Suppressor macrophage (primary cell): ENCODE measurements at regions not wholly inside any gene's neighbourhood (a gene's known extent, or its start where the extent isn't known, plus 50 kb on each side); places are given as distances from the start of the nearest gene placed in this dataset.
"Not testable (repeated sequence)": the region's sequence is repeated elsewhere in the genome, so short reads cannot be mapped to it uniquely, and the experiment has no call there.

Source experiments
- DNase-seq, 4 experiments: peaks; one replicate each; pipeline ENCODE4 v3.0.0-alpha.2; 2020 to 2022

GRCh38 chrX:3181846-3182245 lies 140.6 kb downstream of the ARSF start:
- DNase-seq: no peak

- no peak for DNase-seq
These were observed 137.1 kb downstream of the ARSF start for GRCh38 chrX:3178329-3178728.

- DNase-seq: no peak
These were observed 136.6 kb downstream of the ARSF start for GRCh38 chrX:3177851-3178250.

GRCh38 chrX:3176439-3176820 lies 135.2 kb downstream of the ARSF start:
- DNase-seq: no peak

GRCh38 chrX:3175659-3176438 lies 134.6 kb downstream of the ARSF start:
- no peak for DNase-seq

GRCh38 chrX:3172156-3172555 lies 130.9 kb downstream of the ARSF start:
- DNase-seq: not testable (repeated sequence)

GRCh38 chrX:3169421-3169820 lies 128.2 kb downstream of the ARSF start:
- DNase-seq: no peak

- no peak for DNase-seq
These were observed 126.5 kb downstream of the ARSF start for GRCh38 chrX:3167771-3168170.

GRCh38 chrX:3166670-3167455 lies 125.6 kb downstream of the ARSF start:
- DNase-seq: no peak

GRCh38 chrX:3165808-3166207 lies 124.5 kb downstream of the ARSF start:
- no peak for DNase-seq
